Right lobe of liver (tissue), 6 donors: ENCODE measurements at regions not wholly inside any gene's neighbourhood (a gene's known extent, or its start where the extent isn't known, plus 50 kb on each side); places are given as distances from the start of the nearest gene placed in this dataset.

Source experiments
- ATAC-seq, 4 donors: fragments of 200-7000 bp; cut with Tn5 transposase; one replicate each; pipeline ENCODE4 v1.9.1; 2020; ENCODE audit warnings: mild to moderate bottlenecking in 4 of 4, moderate library complexity in 4 of 4
- DNase-seq, 3 donors: peaks; one replicate each; pipeline ENCODE4 v3.0.0-alpha.2; 2020
- H3K27ac ChIP-seq, 3 donors: fragments of 200-600 bp; one replicate each; pipeline ENCODE4 v1.8.0; 2022
- H3K27me3 ChIP-seq, 2 donors: fragments of 200-600 bp; one replicate each; pipeline ENCODE4 v1.8.0; 2022
- H3K36me3 ChIP-seq, 4 donors: fragments of 200-600 bp; sonication (generic) in 1 of 4; one replicate each; pipeline versions ENCODE4 v1.5.1 to v1.8.0; 2017 to 2022; ENCODE audit warnings: control low read depth in 1 of 4
- H3K4me1 ChIP-seq, 4 donors: fragments of 200-600 bp; sonication (generic) in 1 of 4; one replicate each; pipeline versions ENCODE4 v1.5.1 to v1.8.0; 2017 to 2022; ENCODE audit warnings: control low read depth in 1 of 4
- H3K4me3 ChIP-seq, 3 donors: fragments of 200-600 bp; one replicate each; pipeline ENCODE4 v1.8.0; 2022
- H3K9me3 ChIP-seq, 4 donors: fragments of 200-600 bp; sonication (generic) in 1 of 4; one replicate each; pipeline versions ENCODE4 v1.5.1 to v1.8.0; 2017 to 2022; ENCODE audit warnings: control low read depth in 1 of 4
- CTCF ChIP-seq, 4 donors: fragments of 200-600 bp in 3 of 4; fragments of 450-650 bp in 1 of 4; IDR thresholded peaks; one replicate each; pipeline versions ENCODE4 v1.5.1 to v1.8.0; 2016 to 2022; ENCODE audit warnings: antibody characterized with exemption in 4 of 4, mild to moderate bottlenecking in 2 of 4
- POLR2A ChIP-seq: fragments of 450-650 bp; IDR thresholded peaks from one replicate; pipeline ENCODE4 v1.6.1; 2017; ENCODE audit warnings: antibody characterized with exemption, mild to moderate bottlenecking
- WGBS: methylation state at CpG from one replicate; pipeline ENCODE4 v1.1.6; 2018; ENCODE audit warnings: low coverage, low lambda C conversion rate; ENCODE audit not compliant: insufficient coverage; ENCODE audit errors: missing lambda C conversion rate; 5-methylcytosine and 5-hydroxymethylcytosine counted together
- intact Hi-C, 2 donors: fragments of 100-400 bp; cut with DNase I; formaldehyde crosslinking; loops; one replicate each; pipeline versions ENCODE4 v1.11.2 to v1.14.1; 2022
- donor health status: DM: no; HTN: yes; CAD: no.
- donor health status: DM: no; HTN: no; CAD: no.
- donor health status: DM: no; HTN: no; CAD: no.
- donor health status: DM: no; HTN: yes; CAD: no.
- donor health status: DM: no; HTN: yes; CAD: no.

GRCh38 chr6:113744861-113745260, 112.3 kb upstream of the MARCKS start:
- no peak for DNase-seq
- Histone ChIP-seq H3K36me3 (no peaks in the 10 kb centered on the region), H3K4me1 (peaks cover 0 to 8% (median 0%) of the 10 kb centered on the region in 4 donors), H3K9me3 (no peaks in the 10 kb centered on the region), H3K27me3 (no peaks in the 10 kb centered on the region), H3K27ac (no peak overlapping the region), H3K4me3 (no peak overlapping the region)
- ATAC-seq: peak in 3 of 4 donors; percentile 16 to 48 (median 26)
- 48% methylated on average over 3 of the region's 3 CpGs for WGBS
- TF ChIP-seq CTCF (IDR thresholded peaks at IDR 0.05) (no peak), POLR2A (no peak)
- intact Hi-C loops: no loop called here

GRCh38 chr6:113750151-113750855, 106.8 kb upstream of the MARCKS start:
- no peak overlapping the region for H3K4me3 ChIP-seq
- no peaks in the 10 kb centered on the region for H3K27me3 ChIP-seq
- no peaks in the 10 kb centered on the region for H3K4me1 ChIP-seq
- no peak overlapping the region for H3K27ac ChIP-seq
- TF ChIP-seq POLR2A: no peak
- TF ChIP-seq CTCF (IDR thresholded peaks at IDR 0.05): no peak
- H3K9me3 ChIP-seq: no peaks in the 10 kb centered on the region
- H3K36me3 ChIP-seq: no peaks in the 10 kb centered on the region
- no peak for DNase-seq
- intact Hi-C loops: no loop called here
- 47% methylated on average over 1 of the region's 1 CpG for WGBS
- peak in 2 of 4 donors; percentile 19 to 30 for ATAC-seq

- intact Hi-C loops: no loop called here
- 75% methylated on average over 1 of the region's 1 CpG for WGBS
- ATAC-seq: no peak
Measured at GRCh38 chr6:113754291-113754690, 102.9 kb upstream of the MARCKS start.

GRCh38 chr6:113755449-113756289, 101.5 kb upstream of the MARCKS start:
- H3K36me3 ChIP-seq: no peaks in the 10 kb centered on the region
- no peaks in the 10 kb centered on the region for H3K9me3 ChIP-seq
- DNase-seq: no peak
- 90% methylated on average over 2 of the region's 4 CpGs for WGBS
- no peak overlapping the region for H3K4me3 ChIP-seq
- no peaks in the 10 kb centered on the region for H3K4me1 ChIP-seq
- no peak overlapping the region for H3K27ac ChIP-seq
- no peaks in the 10 kb centered on the region for H3K27me3 ChIP-seq
- intact Hi-C loops: no loop called here
- peak in 1 of 4 donors; percentile 23 for ATAC-seq
- TF ChIP-seq POLR2A (no peak), CTCF (IDR thresholded peaks at IDR 0.05) (no peak)

More at GRCh38 chr6:113754291-113754690, 102.9 kb upstream of the MARCKS start:
- Histone ChIP-seq H3K27me3 (no peaks in the 10 kb centered on the region), H3K4me3 (no peak overlapping the region), H3K4me1 (no peaks in the 10 kb centered on the region), H3K9me3 (no peaks in the 10 kb centered on the region), H3K36me3 (no peaks in the 10 kb centered on the region), H3K27ac (no peak overlapping the region)
- TF ChIP-seq POLR2A (no peak), CTCF (IDR thresholded peaks at IDR 0.05) (no peak)
- DNase-seq: no peak
